ENCODE measurements at regions not wholly inside any gene's neighbourhood (a gene's known extent, or its start where the extent isn't known, plus 50 kb on each side); places are given as distances from the start of the nearest gene placed in this dataset.

GRCh38 chr15:35622641-35623340 lies 76.8 kb upstream of the DPH6 start:
- Histone ChIP-seq H3K36me3 (ENCODE audit: insufficient read depth, low read length) (no peaks in the 10 kb centered on the region), H3K9ac (ENCODE audit: low read length) (no peak overlapping the region), H4K20me1 (ENCODE audit: insufficient read depth, low read length) (no peaks in the 10 kb centered on the region), H3K27me3 (ENCODE audit: insufficient read depth, low read length) (no peaks in the 10 kb centered on the region), H3K79me2 (ENCODE audit: insufficient read depth, low read length) (no peaks in the 10 kb centered on the region), H3K4me1 (ENCODE audit: insufficient read depth, low read length) (peaks cover 3% of the 10 kb centered on the region), H3K27ac (ENCODE audit: low read depth, low read length) (no peak overlapping the region), H3K9me3 (ENCODE audit: insufficient read depth, low read depth, low read length) (no peaks in the 10 kb centered on the region), H3K4me2 (ENCODE audit: low read length) (no peak overlapping the region), H2AFZ (ENCODE audit: low read depth, low read length) (no peak overlapping the region), H3K4me3 (ENCODE audit: insufficient read depth, low read depth, low read length) (no peak overlapping the region)
- H3K36me3 Mint-ChIP-seq (ENCODE audit: low read depth, unreplicated experiment), result no peaks in the 10 kb centered on the region
- no peak for TF ChIP-seq EZH2 (IDR thresholded peaks at IDR 0.05; ENCODE audit: insufficient read depth, low read length)
- TF ChIP-seq CTCF (IDR thresholded peaks at IDR 0.05; ENCODE audit: insufficient read depth, low read depth, low read length), result no peak
- FAIRE-seq, result no peak
- no peaks in the 10 kb centered on the region for H3K9me3 Mint-ChIP-seq (ENCODE audit: unreplicated experiment)
- H3K27me3 Mint-ChIP-seq (ENCODE audit: low read depth, unreplicated experiment), result no peaks in the 10 kb centered on the region
- H3K27ac Mint-ChIP-seq (ENCODE audit: unreplicated experiment), result no peak overlapping the region
- H3K4me3 Mint-ChIP-seq (ENCODE audit: unreplicated experiment), result no peak overlapping the region
- H3K4me1 Mint-ChIP-seq (ENCODE audit: low read depth, unreplicated experiment), result peaks cover 4% of the 10 kb centered on the region
- DNase-seq (ENCODE audit: low read depth), result no peak

- TF ChIP-seq EZH2 (IDR thresholded peaks at IDR 0.05; ENCODE audit: insufficient read depth, low read length), result no peak
- no peak for TF ChIP-seq CTCF (IDR thresholded peaks at IDR 0.05; ENCODE audit: insufficient read depth, low read depth, low read length)
- H3K27me3 ChIP-seq (ENCODE audit: insufficient read depth, low read length), result no peaks in the 10 kb centered on the region
- Mint-ChIP-seq H3K4me3 (ENCODE audit: unreplicated experiment) (no peak overlapping the region), H3K4me1 (ENCODE audit: low read depth, unreplicated experiment) (peaks cover 7% of the 10 kb centered on the region), H3K27me3 (ENCODE audit: low read depth, unreplicated experiment) (no peaks in the 10 kb centered on the region), H3K9me3 (ENCODE audit: unreplicated experiment) (no peaks in the 10 kb centered on the region), H3K27ac (ENCODE audit: unreplicated experiment) (no peak overlapping the region), H3K36me3 (ENCODE audit: low read depth, unreplicated experiment) (no peaks in the 10 kb centered on the region)
- FAIRE-seq (no peak), DNase-seq (ENCODE audit: low read depth) (peak; percentile 82)
- H3K9ac ChIP-seq (ENCODE audit: low read length), result no peak overlapping the region
- no peaks in the 10 kb centered on the region for H3K79me2 ChIP-seq (ENCODE audit: insufficient read depth, low read length)
- H2AFZ ChIP-seq (ENCODE audit: low read depth, low read length), result no peak overlapping the region
- H3K4me3 ChIP-seq (ENCODE audit: insufficient read depth, low read depth, low read length), result no peak overlapping the region
- no peak overlapping the region for H3K27ac ChIP-seq (ENCODE audit: low read depth, low read length)
- H3K4me2 ChIP-seq (ENCODE audit: low read length), result no peak overlapping the region
- no peaks in the 10 kb centered on the region for H3K9me3 ChIP-seq (ENCODE audit: insufficient read depth, low read depth, low read length)
- no peaks in the 10 kb centered on the region for H3K36me3 ChIP-seq (ENCODE audit: insufficient read depth, low read length)
- peaks cover 3% of the 10 kb centered on the region for H3K4me1 ChIP-seq (ENCODE audit: insufficient read depth, low read length)
- H4K20me1 ChIP-seq (ENCODE audit: insufficient read depth, low read length), result no peaks in the 10 kb centered on the region
Observed at GRCh38 chr15:35624881-35625280, 78.9 kb upstream of the DPH6 start.

GRCh38 chr15:35626571-35627318 lies 80.8 kb upstream of the DPH6 start:
- no peak overlapping the region for H3K4me3 Mint-ChIP-seq (ENCODE audit: unreplicated experiment)
- FAIRE-seq, result no peak

More at GRCh38 chr15:35626571-35627318, 80.8 kb upstream of the DPH6 start:
- Mint-ChIP-seq H3K9me3 (ENCODE audit: unreplicated experiment) (no peaks in the 10 kb centered on the region), H3K4me1 (ENCODE audit: low read depth, unreplicated experiment) (peaks cover 10% of the 10 kb centered on the region), H3K36me3 (ENCODE audit: low read depth, unreplicated experiment) (no peaks in the 10 kb centered on the region), H3K27me3 (ENCODE audit: low read depth, unreplicated experiment) (no peaks in the 10 kb centered on the region), H3K27ac (ENCODE audit: unreplicated experiment) (no peak overlapping the region)
- Histone ChIP-seq H3K4me1 (ENCODE audit: insufficient read depth, low read length) (peaks cover 3% of the 10 kb centered on the region), H3K36me3 (ENCODE audit: insufficient read depth, low read length) (no peaks in the 10 kb centered on the region), H2AFZ (ENCODE audit: low read depth, low read length) (no peak overlapping the region), H3K27ac (ENCODE audit: low read depth, low read length) (no peak overlapping the region), H3K79me2 (ENCODE audit: insufficient read depth, low read length) (no peaks in the 10 kb centered on the region), H3K9ac (ENCODE audit: low read length) (no peak overlapping the region), H3K4me3 (ENCODE audit: insufficient read depth, low read depth, low read length) (no peak overlapping the region), H3K27me3 (ENCODE audit: insufficient read depth, low read length) (no peaks in the 10 kb centered on the region), H3K9me3 (ENCODE audit: insufficient read depth, low read depth, low read length) (no peaks in the 10 kb centered on the region), H3K4me2 (ENCODE audit: low read length) (no peak overlapping the region), H4K20me1 (ENCODE audit: insufficient read depth, low read length) (no peaks in the 10 kb centered on the region)
- peak; percentile 88 for DNase-seq (ENCODE audit: low read depth)
- TF ChIP-seq CTCF (IDR thresholded peaks at IDR 0.05; ENCODE audit: insufficient read depth, low read depth, low read length) (no peak), EZH2 (IDR thresholded peaks at IDR 0.05; ENCODE audit: insufficient read depth, low read length) (no peak)

Data from astrocyte (in vitro differentiated cells and primary cell).